ENCODE measurements at regions not wholly inside any gene's neighbourhood (a gene's known extent, or its start where the extent isn't known, plus 50 kb on each side); places are given as distances from the start of the nearest gene placed in this dataset.
"Not testable (repeated sequence)": the region's sequence is repeated elsewhere in the genome, so short reads cannot be mapped to it uniquely, and the experiment has no call there.

- TF ChIP-seq, protein P1, sequence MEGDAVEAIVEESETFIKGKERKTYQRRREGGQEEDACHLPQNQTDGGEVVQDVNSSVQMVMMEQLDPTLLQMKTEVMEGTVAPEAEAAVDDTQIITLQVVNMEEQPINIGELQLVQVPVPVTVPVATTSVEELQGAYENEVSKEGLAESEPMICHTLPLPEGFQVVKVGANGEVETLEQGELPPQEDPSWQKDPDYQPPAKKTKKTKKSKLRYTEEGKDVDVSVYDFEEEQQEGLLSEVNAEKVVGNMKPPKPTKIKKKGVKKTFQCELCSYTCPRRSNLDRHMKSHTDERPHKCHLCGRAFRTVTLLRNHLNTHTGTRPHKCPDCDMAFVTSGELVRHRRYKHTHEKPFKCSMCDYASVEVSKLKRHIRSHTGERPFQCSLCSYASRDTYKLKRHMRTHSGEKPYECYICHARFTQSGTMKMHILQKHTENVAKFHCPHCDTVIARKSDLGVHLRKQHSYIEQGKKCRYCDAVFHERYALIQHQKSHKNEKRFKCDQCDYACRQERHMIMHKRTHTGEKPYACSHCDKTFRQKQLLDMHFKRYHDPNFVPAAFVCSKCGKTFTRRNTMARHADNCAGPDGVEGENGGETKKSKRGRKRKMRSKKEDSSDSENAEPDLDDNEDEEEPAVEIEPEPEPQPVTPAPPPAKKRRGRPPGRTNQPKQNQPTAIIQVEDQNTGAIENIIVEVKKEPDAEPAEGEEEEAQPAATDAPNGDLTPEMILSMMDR (IDR thresholded peaks at IDR 0.05; ENCODE audit: low read depth, low read length): no peak
- H3K4me3 ChIP-seq (ENCODE audit: low read depth, low read length): no peak overlapping the region
- DNase-seq (ENCODE audit: low read depth, low spot score): no peak
- in situ Hi-C loops (cut with HindIII; ENCODE audit: low sequenced_read_pairs): no loop called here
Observed at GRCh38 chr10:43839973-43840372, 191.3 kb upstream of the ZNF32 start.

GRCh38 chr10:43834751-43835150 is 186.1 kb upstream of the ZNF32 start:
- DNase-seq (ENCODE audit: low read depth, low spot score); in situ Hi-C loops (cut with HindIII; ENCODE audit: low sequenced_read_pairs); H3K4me3 ChIP-seq (ENCODE audit: low read depth, low read length): not testable (repeated sequence)

- in situ Hi-C loops (cut with HindIII; ENCODE audit: low sequenced_read_pairs): no loop called here
- no peak for DNase-seq (ENCODE audit: low read depth, low spot score)
- TF ChIP-seq, protein P1 (IDR thresholded peaks at IDR 0.05; ENCODE audit: low read depth, low read length): no peak
- H3K4me3 ChIP-seq (ENCODE audit: low read depth, low read length): no peak overlapping the region
Observed at GRCh38 chr10:43827853-43828252, 179.2 kb upstream of the ZNF32 start.

DNA sequence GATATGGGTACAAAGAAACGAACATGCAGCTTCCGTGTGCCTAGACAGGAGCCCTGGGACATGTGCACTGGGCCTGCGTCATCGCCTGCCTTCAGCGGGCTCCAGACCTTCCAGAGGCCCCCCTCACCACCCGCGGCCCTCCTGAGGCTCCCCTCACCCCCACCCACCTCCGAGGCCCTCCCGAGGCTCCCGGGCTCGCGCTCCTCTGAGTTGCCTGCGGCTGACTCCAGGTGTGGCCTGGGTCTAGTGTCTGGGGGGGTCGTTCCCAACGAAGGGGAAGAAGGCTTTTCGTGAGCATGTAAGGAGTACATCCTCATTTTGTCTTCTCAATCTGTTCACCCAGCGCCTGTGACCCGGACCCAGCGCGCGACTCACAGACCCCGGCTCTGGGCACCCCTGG is 177.3 kb upstream of the ZNF32 start:
- no peak overlapping the region for H3K4me3 ChIP-seq (ENCODE audit: low read depth, low read length)
- TF ChIP-seq, protein P1 (IDR thresholded peaks at IDR 0.05; ENCODE audit: low read depth, low read length): no peak
- in situ Hi-C loops (cut with HindIII; ENCODE audit: low sequenced_read_pairs): no loop called here
- no peak for DNase-seq (ENCODE audit: low read depth, low spot score)

DNA sequence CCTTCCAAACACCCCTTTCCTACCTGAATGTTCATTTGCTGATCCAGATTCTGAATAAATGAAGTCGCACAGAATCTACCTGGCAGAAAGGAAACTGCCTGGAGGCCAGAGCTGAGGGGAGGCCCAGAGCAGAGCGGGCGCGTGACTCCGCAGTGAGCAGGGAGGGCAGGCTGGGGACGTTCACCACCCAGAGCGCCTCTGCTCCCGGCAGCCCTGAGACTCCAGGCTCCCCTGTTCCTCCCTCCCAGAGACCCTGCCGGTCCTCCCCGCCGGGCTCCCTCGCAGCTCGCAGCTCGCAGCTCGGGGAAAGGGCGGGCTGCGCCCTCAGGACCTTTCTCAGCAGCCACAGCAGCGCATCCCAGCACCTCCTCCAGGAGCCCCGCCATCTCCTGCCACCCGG is 176.7 kb upstream of the ZNF32 start:
- DNase-seq (ENCODE audit: low read depth, low spot score): no peak
- TF ChIP-seq, protein P1 (IDR thresholded peaks at IDR 0.05; ENCODE audit: low read depth, low read length): no peak
- in situ Hi-C loops (cut with HindIII; ENCODE audit: low sequenced_read_pairs): no loop called here
- H3K4me3 ChIP-seq (ENCODE audit: low read depth, low read length): no peak overlapping the region

- peak; percentile 53 for DNase-seq (ENCODE audit: low read depth, low spot score)
- TF ChIP-seq, protein P1 (IDR thresholded peaks at IDR 0.05; ENCODE audit: low read depth, low read length): no peak
- in situ Hi-C loops (cut with HindIII; ENCODE audit: low sequenced_read_pairs): no loop called here
- H3K4me3 ChIP-seq (ENCODE audit: low read depth, low read length): no peak overlapping the region
Observed at GRCh38 chr10:43824934-43825333, 176.3 kb upstream of the ZNF32 start.

- in situ Hi-C loops (cut with HindIII; ENCODE audit: low sequenced_read_pairs): no loop called here
- TF ChIP-seq, protein P1 (IDR thresholded peaks at IDR 0.05; ENCODE audit: low read depth, low read length): no peak
- no peak for DNase-seq (ENCODE audit: low read depth, low spot score)
- H3K4me3 ChIP-seq (ENCODE audit: low read depth, low read length): no peak overlapping the region
Observed at GRCh38 chr10:43822631-43823580, 174.2 kb upstream of the ZNF32 start.
